ENCODE measurements at regions not wholly inside any gene's neighbourhood (a gene's known extent, or its start where the extent isn't known, plus 50 kb on each side); places are given as distances from the start of the nearest gene placed in this dataset.

- TF ChIP-seq CTCF (IDR thresholded peaks at IDR 0.05) (no peak), POLR2A (IDR thresholded peaks at IDR 0.05) (no peak)
These were observed 241.6 kb downstream of the ZPLD1 start for GRCh38 chr3:102676424-102676823.

Measured in body of pancreas (tissue), 4 donors.